Lower leg skin (tissue), 3 donors: ENCODE measurements at regions not wholly inside any gene's neighbourhood (a gene's known extent, or its start where the extent isn't known, plus 50 kb on each side); places are given as distances from the start of the nearest gene placed in this dataset.
"Not testable (repeated sequence)": the region's sequence is repeated elsewhere in the genome, so short reads cannot be mapped to it uniquely, and the experiment has no call there.

Experiments used
- CTCF ChIP-seq, 3 donors: fragments of 450-650 bp; IDR thresholded peaks; one replicate each; pipeline ENCODE4 v1.5.1; 2016; ENCODE audit warnings: antibody characterized with exemption in 3 of 3, mild to moderate bottlenecking in 3 of 3, moderate library complexity in 2 of 3
- POLR2A ChIP-seq, 2 donors: fragments of 450-650 bp; IDR thresholded peaks; one replicate each; pipeline ENCODE4 v1.6.1; 2016 to 2017; ENCODE audit warnings: antibody characterized with exemption in 2 of 2, mild to moderate bottlenecking in 1 of 2, moderate library complexity in 1 of 2

- not testable (repeated sequence) for TF ChIP-seq CTCF, POLR2A (IDR thresholded peaks at IDR 0.05)
Measured at GRCh38 chr9:65155937-65156336, 129.1 kb downstream of the FOXD4L5 start.
